CD4-positive, alpha-beta T cell treated with Interleukin-2 at 100 ng/mL for 4 hours (primary cell): ENCODE measurements at regions not wholly inside any gene's neighbourhood (a gene's known extent, or its start where the extent isn't known, plus 50 kb on each side); places are given as distances from the start of the nearest gene placed in this dataset.

Source experiments
- DNase-seq: peaks from one replicate; pipeline ENCODE4 v3.0.0-alpha.2; 2020; ENCODE audit warnings: low spot score

- no peak for DNase-seq
These were observed 88.2 kb upstream of the CAMK2D start for GRCh38 chr4:113849771-113850170.

DNA sequence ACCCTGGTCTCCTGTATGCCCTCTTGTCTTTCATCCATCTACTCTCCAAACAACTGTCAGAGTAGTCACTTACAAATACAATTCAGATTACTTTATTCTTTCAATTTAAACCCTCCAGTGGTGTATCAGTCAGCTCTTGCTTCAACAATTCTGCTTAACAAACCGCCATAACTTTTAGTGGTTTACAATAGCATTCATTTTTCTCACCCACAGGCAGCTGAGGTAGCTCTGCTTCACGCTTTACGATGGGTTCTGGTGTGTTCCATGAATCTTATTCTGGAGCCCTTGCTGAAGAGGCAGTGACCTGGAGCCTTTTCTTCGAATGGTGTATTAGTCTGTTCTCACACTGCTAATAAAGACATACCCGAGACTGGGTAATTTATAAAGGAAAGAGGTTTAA, 86.2 kb upstream of the CAMK2D start:
- DNase-seq: no peak

DNA sequence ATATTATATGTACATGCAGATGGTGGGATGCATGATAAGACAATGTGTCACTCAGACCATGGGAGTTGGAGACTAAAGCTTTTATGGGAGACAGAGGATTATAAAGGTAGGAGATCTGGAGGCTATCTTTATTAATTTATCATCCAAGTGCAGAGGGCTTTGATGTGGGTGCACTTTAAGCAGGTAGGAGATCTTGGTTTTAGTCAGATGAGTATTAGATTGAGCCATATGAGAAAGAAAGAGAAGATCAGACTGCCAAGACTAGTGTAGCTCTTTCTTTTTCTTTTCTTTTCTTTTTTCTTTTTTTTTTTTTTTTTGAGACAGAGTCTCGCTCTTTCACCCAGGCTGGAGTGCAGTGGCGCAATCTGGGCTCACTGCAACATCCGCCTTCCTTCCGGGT, 84.9 kb upstream of the CAMK2D start:
- no peak for DNase-seq

- DNase-seq: no peak
These were observed 83.6 kb upstream of the CAMK2D start for GRCh38 chr4:113845138-113845537.

- DNase-seq: no peak
These were observed 82.8 kb upstream of the CAMK2D start for GRCh38 chr4:113844369-113844768.

DNA sequence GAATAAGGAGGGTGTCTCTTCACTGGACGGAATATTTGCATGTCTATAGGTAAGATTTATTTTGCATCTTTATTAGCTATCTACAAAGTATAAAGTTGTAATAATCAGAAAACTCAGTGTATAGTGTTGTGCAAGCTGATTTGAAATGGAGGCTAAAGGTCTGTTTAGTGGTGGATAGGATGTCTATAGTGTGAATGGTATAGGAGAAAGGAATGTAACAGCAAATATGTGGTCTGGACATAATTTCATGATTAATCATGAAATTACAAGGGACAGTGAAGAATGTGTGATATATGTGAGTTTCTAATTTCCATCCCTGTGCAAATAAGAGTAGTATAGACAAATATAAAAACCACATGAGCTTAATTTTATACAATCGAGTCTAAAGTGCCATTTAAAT, 79.3 kb upstream of the CAMK2D start:
- no peak for DNase-seq

- DNase-seq: no peak
These were observed 76.9 kb upstream of the CAMK2D start for GRCh38 chr4:113838460-113838859.

GRCh38 chr4:113837397-113837796, 75.9 kb upstream of the CAMK2D start:
- no peak for DNase-seq

GRCh38 chr4:113835005-113835404, 73.5 kb upstream of the CAMK2D start:
- DNase-seq: no peak

- no peak for DNase-seq
These were observed 72.8 kb upstream of the CAMK2D start for GRCh38 chr4:113834298-113834697.

- DNase-seq: no peak
These were observed 71.3 kb upstream of the CAMK2D start for GRCh38 chr4:113832803-113833202.

DNA sequence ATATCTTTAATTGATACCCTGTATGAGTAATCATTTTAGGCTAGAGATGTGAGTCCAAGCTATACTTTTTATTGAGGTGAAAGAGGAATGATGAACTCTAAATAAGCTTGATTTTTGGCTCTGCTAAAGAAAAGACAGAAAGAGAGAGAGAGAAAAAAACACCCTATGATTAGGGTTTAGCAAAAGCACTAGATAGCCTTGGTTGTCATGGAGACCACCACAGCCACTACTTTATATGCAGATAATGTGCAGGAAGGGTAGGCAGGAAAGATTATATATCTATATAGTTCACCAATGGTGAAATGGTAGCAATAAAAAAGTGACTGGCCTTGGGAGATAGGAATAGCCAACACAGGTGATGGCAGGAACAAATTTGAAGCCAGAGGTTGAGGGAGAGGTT, 69.9 kb upstream of the CAMK2D start:
- no peak for DNase-seq

DNA sequence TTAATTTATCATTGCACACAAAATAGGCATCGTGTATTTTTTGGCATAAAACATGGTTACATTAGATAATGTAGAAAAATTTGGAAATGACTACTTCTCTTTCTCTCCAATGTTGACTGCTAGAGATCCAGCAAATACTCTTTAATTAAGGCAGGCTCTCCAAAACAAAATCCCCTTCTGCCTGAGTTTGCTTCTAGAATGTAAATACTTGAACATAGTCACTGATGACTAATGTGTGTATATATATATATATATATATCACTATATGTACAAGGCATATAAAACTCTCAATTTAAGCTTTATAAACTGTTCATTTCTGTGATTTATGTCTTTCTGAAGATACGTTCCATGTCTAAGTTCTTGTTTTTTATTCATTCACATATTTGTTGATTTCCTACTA, 67.2 kb upstream of the CAMK2D start:
- DNase-seq: no peak

DNA sequence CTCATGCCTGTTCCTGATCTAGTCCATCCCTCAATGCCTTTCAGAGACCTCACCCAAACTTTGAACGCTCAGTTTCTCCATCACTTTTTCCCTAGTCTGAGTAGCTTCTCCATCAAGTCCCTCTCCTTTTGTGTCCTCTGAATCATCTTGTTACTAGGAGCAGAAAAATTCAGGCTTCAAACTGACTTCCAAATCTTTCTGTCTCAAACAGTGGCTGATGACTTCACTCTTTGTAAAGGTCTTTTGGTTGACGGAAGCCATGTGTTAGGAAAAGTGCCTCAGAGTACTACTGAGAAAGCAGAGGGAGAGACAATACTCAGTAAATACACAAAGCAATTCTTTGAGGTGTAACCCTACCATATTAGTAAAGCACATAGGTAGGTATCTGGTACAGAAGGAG, 65.7 kb upstream of the CAMK2D start:
- no peak for DNase-seq

DNA sequence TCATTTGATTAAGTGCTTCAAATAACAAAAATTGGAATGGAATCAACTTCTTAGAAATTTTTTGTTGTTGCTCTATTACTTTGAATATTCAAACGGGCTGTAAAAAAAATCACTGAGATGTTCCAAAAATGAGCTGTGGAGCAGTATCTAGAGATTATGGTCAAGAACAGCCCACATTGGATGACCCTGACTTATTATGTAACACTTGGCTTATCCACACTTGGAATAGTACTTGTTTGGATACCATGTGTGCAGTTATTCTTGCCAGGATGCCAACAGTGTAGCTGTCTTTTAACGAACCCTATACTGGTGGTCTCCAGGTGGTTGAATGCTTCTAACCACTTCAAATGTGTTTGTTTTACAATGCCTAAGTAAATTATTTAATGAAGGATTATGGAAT, 64.9 kb upstream of the CAMK2D start:
- DNase-seq: no peak

- DNase-seq: peak; percentile 9
These were observed 63.7 kb upstream of the CAMK2D start for GRCh38 chr4:113825272-113825671.

- DNase-seq: no peak
These were observed 62.9 kb upstream of the CAMK2D start for GRCh38 chr4:113824396-113824795.

DNA sequence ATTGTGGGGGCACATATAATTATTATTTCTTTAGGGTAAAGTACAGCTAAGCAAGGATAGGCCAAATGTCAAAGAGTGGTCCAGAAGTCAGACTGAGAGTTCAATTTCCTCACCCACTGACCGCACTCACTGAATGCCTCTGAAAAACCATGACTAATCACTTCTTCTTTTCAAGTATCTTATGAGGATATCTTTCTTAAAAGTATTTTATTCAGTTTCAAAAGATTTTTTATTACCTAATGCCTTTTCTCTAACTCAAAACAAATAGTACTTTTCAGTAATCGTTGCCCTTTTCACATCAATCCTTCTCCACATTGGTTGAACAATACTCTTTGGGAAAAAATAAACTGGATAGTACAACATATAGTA, 61.7 kb upstream of the CAMK2D start:
- no peak for DNase-seq

- no peak for DNase-seq
These were observed 61.2 kb upstream of the CAMK2D start for GRCh38 chr4:113822555-113823290.

- no peak for DNase-seq
These were observed 60.3 kb upstream of the CAMK2D start for GRCh38 chr4:113821856-113822255.

- no peak for DNase-seq
These were observed 58.6 kb upstream of the CAMK2D start for GRCh38 chr4:113820108-113820507.

DNA sequence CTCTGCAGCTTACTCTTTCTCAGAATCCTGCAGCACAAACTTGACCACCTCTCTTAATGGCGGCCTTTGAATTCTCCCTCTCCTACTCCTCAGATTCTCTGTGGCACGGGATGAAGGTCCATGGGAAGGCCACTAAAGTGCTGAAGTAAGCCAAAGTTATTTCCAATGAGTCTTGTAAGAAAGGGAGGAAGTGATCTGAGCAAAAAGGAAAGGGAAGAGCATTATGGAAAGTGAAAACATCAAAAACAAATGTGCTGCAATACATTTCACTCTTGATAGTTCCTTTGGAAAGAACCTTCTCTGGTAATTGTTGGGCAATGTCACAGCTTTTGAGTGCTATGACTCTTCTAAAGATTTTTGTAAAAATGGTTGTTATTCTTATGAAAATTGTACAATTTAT, 54.3 kb upstream of the CAMK2D start:
- DNase-seq: no peak

- DNase-seq: no peak
These were observed 49.8 kb upstream of the CAMK2D start for GRCh38 chr4:113811359-113811758.
